Progenitor cell of endocrine pancreas (in vitro differentiated cells): ENCODE measurements at regions not wholly inside any gene's neighbourhood (a gene's known extent, or its start where the extent isn't known, plus 50 kb on each side); places are given as distances from the start of the nearest gene placed in this dataset.

ENCODE experiments used
- DNase-seq: peaks from one replicate; pipeline ENCODE4 v3.0.0; 2021; ENCODE audit warnings: low spot score; ENCODE audit not compliant: unreplicated experiment
- H3K27ac Mint-ChIP-seq: 2 replicates; pipeline ENCODE4 v1.8.0; 2021; ENCODE audit warnings: mild to moderate bottlenecking, moderate library complexity, mixed read lengths
- H3K27me3 Mint-ChIP-seq: 2 replicates; pipeline ENCODE4 v1.8.0; 2021; ENCODE audit warnings: mixed read lengths
- H3K36me3 Mint-ChIP-seq: 2 replicates; pipeline ENCODE4 v1.8.0; 2022; ENCODE audit warnings: mixed read lengths; ENCODE audit not compliant: insufficient read depth
- H3K4me1 Mint-ChIP-seq: 2 replicates; pipeline ENCODE4 v1.8.0; 2021; ENCODE audit warnings: low read depth, mixed read lengths
- H3K4me3 Mint-ChIP-seq: 2 replicates; pipeline ENCODE4 v1.8.0; 2021; ENCODE audit warnings: low read depth, mild to moderate bottlenecking, moderate library complexity, mixed read lengths
- H3K9me3 Mint-ChIP-seq: 2 replicates; pipeline ENCODE4 v1.8.0; 2021; ENCODE audit warnings: low read depth, mixed read lengths
- TF ChIP-seq, protein P1 (sequence below): fragments of 200-600 bp; sonication (generic); IDR thresholded peaks from one replicate; pipeline ENCODE4 v1.5.0; 2021; ENCODE audit warnings: antibody characterized with exemption, mild to moderate bottlenecking; ENCODE audit not compliant: unreplicated experiment

DNA sequence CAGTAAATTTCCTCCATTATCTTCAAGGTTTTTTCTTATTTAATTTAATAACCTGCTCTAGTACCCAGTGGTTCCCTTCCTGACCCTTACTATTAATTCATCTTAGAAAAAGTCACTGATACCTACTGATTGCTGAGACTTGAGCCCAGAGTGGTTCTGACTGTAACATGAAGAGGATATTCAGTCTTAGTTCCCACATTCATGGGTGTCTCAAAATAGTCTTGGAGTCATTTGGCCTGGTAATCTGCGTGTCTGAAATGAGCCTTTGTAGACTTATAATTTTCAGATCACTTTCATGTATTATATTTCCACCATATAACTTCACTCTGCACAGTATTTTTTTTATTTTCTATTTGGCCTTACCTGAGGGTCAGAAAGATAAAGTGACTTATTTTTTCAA lies 732.0 kb upstream of the KIF2B start:
- H3K27me3 Mint-ChIP-seq = no peaks in the 10 kb centered on the region

GRCh38 chr17:53088481-53088880 lies 734.2 kb upstream of the KIF2B start:
- no peak for DNase-seq
- H3K27me3 Mint-ChIP-seq = no peaks in the 10 kb centered on the region
- H3K27ac Mint-ChIP-seq = no peak overlapping the region
- no peaks in the 10 kb centered on the region for H3K36me3 Mint-ChIP-seq
- peaks cover 5% of the 10 kb centered on the region for H3K4me1 Mint-ChIP-seq
- H3K9me3 Mint-ChIP-seq = no peaks in the 10 kb centered on the region
- TF ChIP-seq, protein P1, sequence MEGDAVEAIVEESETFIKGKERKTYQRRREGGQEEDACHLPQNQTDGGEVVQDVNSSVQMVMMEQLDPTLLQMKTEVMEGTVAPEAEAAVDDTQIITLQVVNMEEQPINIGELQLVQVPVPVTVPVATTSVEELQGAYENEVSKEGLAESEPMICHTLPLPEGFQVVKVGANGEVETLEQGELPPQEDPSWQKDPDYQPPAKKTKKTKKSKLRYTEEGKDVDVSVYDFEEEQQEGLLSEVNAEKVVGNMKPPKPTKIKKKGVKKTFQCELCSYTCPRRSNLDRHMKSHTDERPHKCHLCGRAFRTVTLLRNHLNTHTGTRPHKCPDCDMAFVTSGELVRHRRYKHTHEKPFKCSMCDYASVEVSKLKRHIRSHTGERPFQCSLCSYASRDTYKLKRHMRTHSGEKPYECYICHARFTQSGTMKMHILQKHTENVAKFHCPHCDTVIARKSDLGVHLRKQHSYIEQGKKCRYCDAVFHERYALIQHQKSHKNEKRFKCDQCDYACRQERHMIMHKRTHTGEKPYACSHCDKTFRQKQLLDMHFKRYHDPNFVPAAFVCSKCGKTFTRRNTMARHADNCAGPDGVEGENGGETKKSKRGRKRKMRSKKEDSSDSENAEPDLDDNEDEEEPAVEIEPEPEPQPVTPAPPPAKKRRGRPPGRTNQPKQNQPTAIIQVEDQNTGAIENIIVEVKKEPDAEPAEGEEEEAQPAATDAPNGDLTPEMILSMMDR = no peak
- H3K4me3 Mint-ChIP-seq = no peak overlapping the region

More for the DNA sequence above, 732.0 kb upstream of the KIF2B start:
- DNase-seq = no peak
- Mint-ChIP-seq H3K4me3 (no peak overlapping the region), H3K4me1 (peaks cover 5% of the 10 kb centered on the region), H3K36me3 (no peaks in the 10 kb centered on the region), H3K9me3 (peaks cover 3% of the 10 kb centered on the region), H3K27ac (no peak overlapping the region)
- TF ChIP-seq, protein P1 = no peak

- Mint-ChIP-seq H3K27me3 (no peaks in the 10 kb centered on the region), H3K9me3 (peaks cover 23% of the 10 kb centered on the region), H3K4me3 (no peak overlapping the region), H3K27ac (no peak overlapping the region), H3K36me3 (peaks cover 1% of the 10 kb centered on the region), H3K4me1 (peaks cover 4% of the 10 kb centered on the region)
- TF ChIP-seq, protein P1 = no peak
- DNase-seq = no peak
Observed at GRCh38 chr17:53061446-53061845, 761.3 kb upstream of the KIF2B start.

DNA sequence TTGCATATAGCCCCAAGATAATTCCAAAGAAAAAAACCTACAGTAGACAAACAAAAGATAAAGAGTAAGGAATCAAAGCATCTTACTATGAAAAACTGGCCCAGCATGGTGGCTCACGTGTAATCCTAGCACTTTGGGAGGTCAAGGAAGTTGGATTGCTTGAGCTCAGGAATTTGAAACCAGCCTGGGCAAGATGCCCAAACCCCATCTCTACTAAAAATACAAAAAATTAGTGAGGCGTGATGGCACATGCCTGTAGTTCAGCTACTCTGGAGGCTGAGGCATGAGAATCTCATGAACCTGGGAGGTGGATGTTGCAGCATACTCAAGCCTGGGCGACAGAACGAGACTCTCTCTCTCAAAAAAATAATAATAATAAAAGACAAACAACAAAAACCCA lies 764.7 kb upstream of the KIF2B start:
- Mint-ChIP-seq H3K27ac (no peak overlapping the region), H3K4me3 (no peak overlapping the region), H3K9me3 (peaks cover 23% of the 10 kb centered on the region), H3K27me3 (no peaks in the 10 kb centered on the region), H3K4me1 (peaks cover 4% of the 10 kb centered on the region), H3K36me3 (peaks cover 1% of the 10 kb centered on the region)
- DNase-seq = no peak
- TF ChIP-seq, protein P1 = no peak

GRCh38 chr17:53046781-53047180 lies 775.9 kb upstream of the KIF2B start:
- no peaks in the 10 kb centered on the region for H3K4me1 Mint-ChIP-seq
- DNase-seq = no peak

More at GRCh38 chr17:53046781-53047180, 775.9 kb upstream of the KIF2B start:
- no peak overlapping the region for H3K27ac Mint-ChIP-seq
- no peaks in the 10 kb centered on the region for H3K27me3 Mint-ChIP-seq
- H3K9me3 Mint-ChIP-seq = peaks cover 11% of the 10 kb centered on the region
- no peaks in the 10 kb centered on the region for H3K36me3 Mint-ChIP-seq
- TF ChIP-seq, protein P1 = no peak
- no peak overlapping the region for H3K4me3 Mint-ChIP-seq
